Esophagus (tissue), 2 donors: ENCODE measurements at regions not wholly inside any gene's neighbourhood (a gene's known extent, or its start where the extent isn't known, plus 50 kb on each side); places are given as distances from the start of the nearest gene placed in this dataset.

Experiments used
- H3K27ac ChIP-seq, 2 donors: one replicate each; pipeline ENCODE4 v1.5.1; 2013; ENCODE audit warnings: low read depth in 2 of 2, mild to moderate bottlenecking in 2 of 2, inconsistent platforms in 1 of 2, low read length in 1 of 2, moderate library complexity in 1 of 2
- H3K27me3 ChIP-seq, 2 donors: one replicate each; pipeline ENCODE4 v1.6.1; 2013; ENCODE audit warnings: low read length in 2 of 2, control low read depth in 1 of 2, mild to moderate bottlenecking in 1 of 2; ENCODE audit not compliant: insufficient read depth in 2 of 2, control insufficient read depth in 1 of 2
- H3K36me3 ChIP-seq, 2 donors: one replicate each; pipeline ENCODE4 v1.6.1; 2013; ENCODE audit warnings: low read length in 1 of 2; ENCODE audit not compliant: control insufficient read depth in 2 of 2, insufficient read depth in 2 of 2
- H3K4me1 ChIP-seq, 2 donors: one replicate each; pipeline ENCODE4 v1.6.1; 2013; ENCODE audit warnings: low read length in 1 of 2; ENCODE audit not compliant: control insufficient read depth in 2 of 2, insufficient read depth in 2 of 2
- H3K4me3 ChIP-seq, 2 donors: one replicate each; pipeline ENCODE4 v1.5.1; 2013; ENCODE audit warnings: low read length in 2 of 2, mild to moderate bottlenecking in 2 of 2, low read depth in 1 of 2, moderate library complexity in 1 of 2
- H3K9me3 ChIP-seq, 2 donors: one replicate each; pipeline ENCODE4 v1.6.1; 2013; ENCODE audit warnings: mild to moderate bottlenecking in 2 of 2, low read depth in 1 of 2, low read length in 1 of 2, moderate library complexity in 1 of 2; ENCODE audit not compliant: control insufficient read depth in 2 of 2, insufficient read depth in 1 of 2
- WGBS, 2 donors: extraction: QIAGEN DNeasy Blood & Tissue Kit; methylation state at CpG; one replicate each; pipeline ENCODE4 v1.1.7; 2013; 5-methylcytosine and 5-hydroxymethylcytosine counted together
- donor health status: healthy with polysubstance abuse.
- donor health status: Bipolar disorder and iron deficiency.

DNA sequence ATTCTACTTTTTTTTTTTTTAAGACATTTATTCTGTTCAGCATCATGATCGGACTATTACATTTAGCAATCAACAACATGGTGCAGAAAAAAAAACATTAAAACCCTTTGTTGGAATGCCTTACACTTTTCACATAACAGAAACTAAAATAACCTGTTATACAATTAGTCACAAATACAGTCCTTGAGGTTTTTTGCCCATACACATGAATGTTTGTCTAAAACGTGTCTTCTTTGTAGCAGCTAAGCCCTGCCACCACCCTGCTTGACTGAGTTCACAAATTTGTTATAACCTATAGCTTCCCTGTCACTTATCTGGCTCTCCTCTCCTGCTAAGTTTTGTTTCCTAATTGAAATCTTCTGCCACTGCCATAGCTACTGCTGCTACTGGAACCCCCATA is 75.4 kb upstream of the ARHGAP20 start:
- Histone ChIP-seq H3K4me3 (no peak overlapping the region), H3K36me3 (no peaks in the 10 kb centered on the region), H3K4me1 (peaks cover 0 to 1% of the 10 kb centered on the region in 2 donors), H3K27me3 (no peaks in the 10 kb centered on the region), H3K9me3 (peaks cover 2 to 5% of the 10 kb centered on the region in 2 donors), H3K27ac (peak overlapping the region in 1 of 2 donors; percentile 78)
- 39 to 45% methylated on average over 2 of the region's 2 CpGs for WGBS, 2 donors

GRCh38 chr11:110786226-110786902 is 74.1 kb upstream of the ARHGAP20 start:
- no peaks in the 10 kb centered on the region for H3K27me3 ChIP-seq
- WGBS, 2 donors: 89 to 94% methylated on average over 1 of the region's 1 CpG
- H3K4me1 ChIP-seq: peaks cover 0 to 1% of the 10 kb centered on the region in 2 donors
- H3K4me3 ChIP-seq: no peak overlapping the region
- peaks cover 2 to 5% of the 10 kb centered on the region in 2 donors for H3K9me3 ChIP-seq
- H3K27ac ChIP-seq: no peak overlapping the region
- no peaks in the 10 kb centered on the region for H3K36me3 ChIP-seq

- H3K9me3 ChIP-seq: peaks cover 3 to 5% of the 10 kb centered on the region in 2 donors
- no peak overlapping the region for H3K4me3 ChIP-seq
- H3K4me1 ChIP-seq: peaks cover 0 to 1% of the 10 kb centered on the region in 2 donors
- WGBS, 2 donors: 92 to 98% methylated on average over 2 of the region's 2 CpGs
- H3K36me3 ChIP-seq: no peaks in the 10 kb centered on the region
- H3K27me3 ChIP-seq: no peaks in the 10 kb centered on the region
- no peak overlapping the region for H3K27ac ChIP-seq
Measured at GRCh38 chr11:110785398-110785797, 73.2 kb upstream of the ARHGAP20 start.

GRCh38 chr11:110782616-110783015 is 70.4 kb upstream of the ARHGAP20 start:
- Histone ChIP-seq H3K27me3 (peaks cover 0 to 3% of the 10 kb centered on the region in 2 donors), H3K4me1 (peaks cover 2 to 3% of the 10 kb centered on the region in 2 donors), H3K27ac (no peak overlapping the region), H3K36me3 (no peaks in the 10 kb centered on the region), H3K9me3 (peaks cover 7 to 8% of the 10 kb centered on the region in 2 donors), H3K4me3 (no peak overlapping the region)
- WGBS, 2 donors: 38 to 45% methylated on average over 2 of the region's 2 CpGs

GRCh38 chr11:110779108-110779507 is 66.9 kb upstream of the ARHGAP20 start:
- Histone ChIP-seq H3K4me1 (peaks cover 2 to 7% of the 10 kb centered on the region in 2 donors), H3K4me3 (no peak overlapping the region), H3K27ac (peak overlapping the region; percentile 33 to 40), H3K36me3 (no peaks in the 10 kb centered on the region), H3K27me3 (peaks cover 0 to 3% of the 10 kb centered on the region in 2 donors), H3K9me3 (peaks cover 3 to 5% of the 10 kb centered on the region in 2 donors)
- 78 to 81% methylated on average over 3 of the region's 3 CpGs for WGBS, 2 donors

DNA sequence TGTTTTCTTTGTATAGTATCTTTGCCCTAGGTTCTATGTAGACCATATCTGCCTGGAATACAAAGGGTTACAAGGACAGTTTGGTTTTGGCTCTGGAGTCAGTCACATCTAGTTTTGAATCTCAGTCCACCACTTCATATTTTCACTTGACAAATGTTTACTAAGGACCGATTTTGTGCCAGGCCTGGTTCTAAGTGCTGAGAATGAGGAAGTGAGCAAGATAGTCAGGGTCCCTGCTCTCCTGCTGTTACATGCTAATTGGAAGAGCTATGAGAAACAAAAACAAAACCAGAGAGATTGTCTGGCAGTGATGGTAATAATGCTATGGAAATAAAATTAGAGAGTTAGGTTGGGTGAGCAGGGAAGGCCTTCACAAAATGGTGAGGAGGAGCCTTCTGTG is 66.1 kb upstream of the ARHGAP20 start:
- no peak overlapping the region for H3K4me3 ChIP-seq
- no peaks in the 10 kb centered on the region for H3K36me3 ChIP-seq
- H3K27ac ChIP-seq: peak overlapping the region; percentile 11 to 69
- peaks cover 0 to 3% of the 10 kb centered on the region in 2 donors for H3K27me3 ChIP-seq
- 10 to 18% methylated on average over 1 of the region's 1 CpG for WGBS, 2 donors
- H3K9me3 ChIP-seq: peaks cover 3 to 5% of the 10 kb centered on the region in 2 donors
- peaks cover 2 to 7% of the 10 kb centered on the region in 2 donors for H3K4me1 ChIP-seq

- H3K4me3 ChIP-seq: no peak overlapping the region
- H3K4me1 ChIP-seq: peaks cover 2 to 7% of the 10 kb centered on the region in 2 donors
- peak overlapping the region; percentile 11 to 69 for H3K27ac ChIP-seq
- peaks cover 5% of the 10 kb centered on the region in 2 donors for H3K9me3 ChIP-seq
- peaks cover 0 to 3% of the 10 kb centered on the region in 2 donors for H3K27me3 ChIP-seq
- H3K36me3 ChIP-seq: no peaks in the 10 kb centered on the region
- WGBS, 2 donors: 19 to 22% methylated on average over 2 of the region's 2 CpGs
Measured at GRCh38 chr11:110777775-110778174, 65.5 kb upstream of the ARHGAP20 start.

DNA sequence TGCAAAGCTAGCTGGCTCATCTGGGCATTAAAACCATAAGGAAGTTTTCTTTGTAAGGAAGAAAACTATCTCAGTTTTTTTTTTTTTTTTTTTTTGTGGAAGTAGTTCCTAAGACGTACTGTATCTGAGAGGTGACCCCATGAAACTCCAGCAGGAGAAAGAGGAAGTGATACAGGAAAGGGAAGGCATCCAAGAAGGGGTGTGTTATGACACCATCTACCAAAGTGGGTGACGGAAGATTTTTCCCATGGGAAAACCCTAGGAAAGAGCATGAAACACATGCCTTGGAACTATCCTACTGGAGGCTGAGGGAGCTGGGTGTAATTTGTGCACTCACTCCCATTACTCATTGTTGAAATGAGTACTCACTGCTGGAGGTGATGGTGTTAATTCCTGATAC is 63.8 kb upstream of the ARHGAP20 start:
- Histone ChIP-seq H3K36me3 (no peaks in the 10 kb centered on the region), H3K4me1 (peaks cover 2 to 7% of the 10 kb centered on the region in 2 donors), H3K4me3 (no peak overlapping the region), H3K9me3 (peaks cover 5% of the 10 kb centered on the region in 2 donors), H3K27me3 (peaks cover 0 to 3% of the 10 kb centered on the region in 2 donors), H3K27ac (no peak overlapping the region)
- 76 to 78% methylated on average over 2 of the region's 2 CpGs for WGBS, 2 donors

GRCh38 chr11:110774138-110775014 is 62.1 kb upstream of the ARHGAP20 start:
- Histone ChIP-seq H3K27me3 (no peaks in the 10 kb centered on the region), H3K27ac (no peak overlapping the region), H3K36me3 (no peaks in the 10 kb centered on the region), H3K9me3 (peaks cover 3 to 5% of the 10 kb centered on the region in 2 donors), H3K4me1 (peaks cover 2 to 7% of the 10 kb centered on the region in 2 donors), H3K4me3 (no peak overlapping the region)
- WGBS, 2 donors: 90 to 94% methylated on average over 3 of the region's 3 CpGs
